Stimulated activated CD4-positive, alpha-beta T cell treated with anti-CD3 and anti-CD28 coated beads, Interleukin-4, amount 100 ng/mL, for 4 hours (primary cell): ENCODE measurements at regions not wholly inside any gene's neighbourhood (a gene's known extent, or its start where the extent isn't known, plus 50 kb on each side); places are given as distances from the start of the nearest gene placed in this dataset.
"Not testable (repeated sequence)": the region's sequence is repeated elsewhere in the genome, so short reads cannot be mapped to it uniquely, and the experiment has no call there.

Source experiments
- DNase-seq, 2 experiments: peaks; one replicate each; pipeline ENCODE4 v3.0.0-alpha.2; 2020

DNA sequence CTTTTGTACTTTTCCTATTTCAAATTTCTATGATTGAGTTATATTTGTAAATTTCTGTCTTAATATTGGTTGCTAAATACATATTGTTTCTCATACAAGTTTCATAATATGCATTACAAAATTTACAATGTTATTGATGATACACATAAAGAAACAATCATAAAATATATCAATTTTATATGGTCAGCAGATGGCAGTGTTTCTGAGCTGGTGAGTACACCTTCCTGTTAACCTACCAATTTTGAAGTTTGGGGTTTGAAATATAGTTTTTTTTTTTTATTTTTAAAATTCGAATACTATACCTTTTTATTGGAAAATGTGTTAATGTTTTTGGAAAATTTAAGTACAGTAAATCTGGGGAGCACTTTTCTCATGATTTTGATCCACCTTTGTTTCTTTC lies 1953.1 kb upstream of the ADGRL3 start:
- no peak for DNase-seq

- DNase-seq = no peak
Measured at GRCh38 chr4:59248313-59248712, 1951.8 kb upstream of the ADGRL3 start.

DNA sequence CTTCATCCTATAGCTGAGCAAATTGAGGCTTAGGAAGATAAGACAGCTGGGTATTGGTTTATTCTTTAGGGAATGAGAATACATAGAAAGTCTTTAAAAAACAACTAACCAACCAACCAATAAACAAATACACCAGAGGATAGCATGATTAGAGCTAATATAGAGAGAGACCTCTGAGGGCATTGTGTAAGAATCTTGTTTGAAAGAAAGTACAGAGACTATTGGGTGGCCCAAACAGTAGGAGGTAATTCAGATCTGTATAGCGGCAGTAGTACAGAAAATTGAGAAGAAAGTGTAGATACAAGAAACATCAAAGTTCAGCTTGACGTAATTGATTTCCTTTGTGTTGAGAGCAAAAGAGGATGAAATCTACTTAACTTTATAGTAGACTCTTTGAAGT lies 1951.0 kb upstream of the ADGRL3 start:
- no peak for DNase-seq

GRCh38 chr4:59258002-59258401 lies 1942.1 kb upstream of the ADGRL3 start:
- DNase-seq = no peak

- no peak for DNase-seq
Measured at GRCh38 chr4:59307609-59308008, 1892.5 kb upstream of the ADGRL3 start.

- no peak for DNase-seq
Measured at GRCh38 chr4:59314637-59315036, 1885.5 kb upstream of the ADGRL3 start.

DNA sequence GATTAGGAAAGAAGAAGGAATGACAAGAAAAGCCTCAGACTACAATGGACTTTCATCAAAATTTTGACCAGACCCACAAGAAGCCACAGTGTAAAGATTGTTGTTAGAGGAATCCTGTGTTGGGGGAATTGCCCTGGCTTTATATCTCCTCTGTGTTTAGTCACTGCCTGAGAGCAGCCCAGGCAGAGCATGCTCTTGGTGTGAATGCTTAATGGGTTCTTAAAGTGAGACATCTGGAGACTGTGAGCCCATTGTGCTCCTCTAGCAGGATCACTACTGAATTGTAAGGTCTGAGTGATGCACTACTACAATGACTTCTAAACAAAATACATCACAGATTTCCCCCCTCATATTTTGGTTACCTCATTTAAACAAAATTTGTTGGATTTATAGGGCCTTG lies 1860.5 kb upstream of the ADGRL3 start:
- no peak for DNase-seq

DNA sequence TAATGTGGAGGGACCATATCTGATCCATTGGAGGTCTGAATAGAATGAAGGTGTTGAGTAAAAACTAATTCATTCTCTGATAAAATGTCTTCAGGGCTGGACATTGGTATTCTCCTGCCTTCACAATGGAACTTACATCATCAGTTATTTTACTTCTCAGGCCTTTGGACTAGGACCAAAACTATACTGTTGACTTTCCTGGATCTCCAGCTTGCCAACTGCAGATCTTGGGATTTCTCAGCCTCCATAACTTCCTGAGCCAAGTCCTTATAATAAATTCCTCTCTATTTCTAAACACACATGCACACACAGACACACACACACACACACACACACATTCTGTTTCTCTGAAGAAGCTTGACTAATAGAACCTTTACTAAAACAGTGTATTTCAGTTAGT lies 1858.6 kb upstream of the ADGRL3 start:
- DNase-seq = no peak

DNA sequence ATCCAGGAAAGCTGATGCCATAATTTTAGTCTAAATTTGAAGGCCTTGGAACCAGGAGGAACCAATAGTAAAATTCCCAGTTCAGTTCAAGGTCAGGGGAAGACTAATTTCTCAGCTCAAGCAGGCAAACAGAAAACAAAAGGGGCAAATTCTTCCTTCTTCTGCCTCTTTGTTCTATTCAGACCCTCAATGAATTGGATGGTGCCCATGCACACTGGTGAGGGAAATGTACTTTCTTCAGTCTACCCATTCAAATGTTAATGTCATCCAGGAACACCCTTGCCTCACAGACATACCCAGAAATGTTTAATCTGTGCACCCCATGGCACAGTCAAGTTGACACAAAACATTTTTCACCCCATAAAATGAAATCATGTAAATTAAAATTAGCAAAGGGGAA lies 1851.2 kb upstream of the ADGRL3 start:
- DNase-seq = no peak

GRCh38 chr4:59369229-59369628 lies 1830.9 kb upstream of the ADGRL3 start:
- no peak for DNase-seq

GRCh38 chr4:59374416-59374815 lies 1825.7 kb upstream of the ADGRL3 start:
- no peak for DNase-seq

- no peak for DNase-seq
Measured at GRCh38 chr4:59380841-59381366, 1819.2 kb upstream of the ADGRL3 start.

DNA sequence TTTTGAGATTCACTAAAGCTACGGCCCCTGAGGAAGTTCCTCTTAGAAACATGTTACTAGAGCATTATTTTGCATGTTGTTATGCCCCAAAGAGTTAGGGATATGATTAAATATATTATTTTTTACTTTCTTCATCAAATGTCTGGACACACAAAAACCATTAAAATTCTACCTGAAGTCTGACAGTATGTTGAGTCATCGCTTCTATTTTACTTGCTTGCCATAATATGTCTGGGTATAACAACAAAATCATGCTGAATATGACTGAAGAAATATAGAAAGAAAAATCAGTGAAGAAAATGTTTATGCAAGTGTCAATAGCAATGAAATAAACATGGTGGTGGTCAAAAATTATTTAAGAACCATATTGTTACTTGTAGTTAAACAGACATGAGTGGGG lies 1818.5 kb upstream of the ADGRL3 start:
- no peak for DNase-seq

DNA sequence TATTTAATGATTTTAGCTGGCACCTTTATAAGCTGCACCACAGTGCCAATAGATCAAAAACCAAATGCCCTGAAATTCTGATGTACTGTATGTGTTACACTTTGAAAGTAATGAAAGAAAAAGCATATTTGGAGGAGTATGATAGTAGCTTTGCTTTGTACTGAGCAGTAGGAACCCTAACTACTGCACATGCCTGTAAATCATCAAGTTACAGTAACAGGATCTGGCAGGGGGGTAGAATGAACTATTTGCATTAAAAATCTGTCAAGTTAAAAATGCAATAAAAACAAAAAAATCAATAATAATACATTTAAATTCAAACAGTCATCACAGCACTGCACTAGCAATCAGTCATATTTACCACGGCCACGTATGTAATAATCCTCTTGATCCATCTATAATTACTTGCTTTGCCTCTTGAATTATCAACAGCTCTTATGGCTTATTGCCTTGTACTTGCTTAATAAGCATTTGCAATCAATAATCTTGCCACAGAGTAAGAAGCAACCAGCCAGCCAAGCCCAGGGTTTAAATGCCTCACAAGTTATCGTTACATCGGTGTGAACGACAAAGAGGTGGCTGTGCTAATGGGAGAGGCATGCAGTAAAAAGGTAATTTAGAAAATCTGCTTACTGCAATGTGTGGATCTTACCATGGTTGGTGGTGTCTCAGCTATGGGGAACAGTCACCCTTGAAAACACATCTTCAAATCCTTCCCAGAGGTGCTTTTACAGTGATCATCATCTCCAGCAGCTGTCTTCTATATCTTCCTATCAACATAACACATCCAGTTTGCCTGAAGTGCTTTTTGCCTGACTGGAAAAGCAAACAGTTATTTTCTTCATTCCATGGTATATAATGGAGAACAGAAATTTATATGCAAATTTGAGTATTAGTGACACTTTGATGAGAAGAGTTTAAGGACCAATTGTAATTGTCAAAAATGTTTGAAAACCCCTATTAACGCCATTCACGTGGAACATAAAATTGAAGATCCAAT lies 1812.1 kb upstream of the ADGRL3 start:
- no peak for DNase-seq

DNA sequence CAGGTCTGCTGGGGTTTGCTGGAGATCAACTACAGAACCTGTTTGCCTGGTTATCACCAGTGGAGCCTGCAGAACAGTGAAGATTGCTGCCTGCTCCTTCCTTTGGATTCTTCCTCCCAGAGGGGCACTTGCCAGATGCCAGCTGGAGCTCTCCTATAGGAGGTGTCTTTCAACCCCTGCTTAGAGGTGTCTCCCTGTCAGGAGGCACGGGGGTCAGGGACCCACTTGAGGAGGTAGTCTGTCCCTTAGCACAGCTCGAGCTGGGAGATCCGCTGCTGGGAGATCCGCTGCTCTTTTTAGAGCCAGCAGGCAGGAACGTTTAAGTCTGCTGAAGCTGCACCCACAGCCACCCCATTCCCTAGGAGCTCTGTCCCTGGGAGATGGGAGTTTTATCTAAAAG lies 1806.3 kb upstream of the ADGRL3 start:
- DNase-seq = no peak

DNA sequence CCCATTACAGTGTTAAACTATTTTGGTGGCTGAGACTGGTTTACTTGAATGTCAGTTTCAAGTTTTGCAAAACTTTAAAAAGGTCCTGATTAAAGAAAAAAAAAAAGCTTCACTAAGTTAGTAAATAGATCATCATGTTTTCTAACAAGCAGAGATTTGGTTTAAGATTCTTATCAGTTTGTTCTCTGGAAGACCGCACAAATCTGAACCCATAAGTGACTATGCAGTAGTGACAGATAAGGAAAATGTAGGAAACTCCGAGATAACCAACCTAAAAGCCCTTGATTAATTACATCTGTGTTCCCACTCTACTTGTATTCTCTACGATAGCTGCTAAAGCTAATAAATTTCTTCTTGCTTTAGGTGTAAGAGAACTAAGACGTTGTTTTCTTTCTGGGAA lies 1799.8 kb upstream of the ADGRL3 start:
- DNase-seq = no peak

DNA sequence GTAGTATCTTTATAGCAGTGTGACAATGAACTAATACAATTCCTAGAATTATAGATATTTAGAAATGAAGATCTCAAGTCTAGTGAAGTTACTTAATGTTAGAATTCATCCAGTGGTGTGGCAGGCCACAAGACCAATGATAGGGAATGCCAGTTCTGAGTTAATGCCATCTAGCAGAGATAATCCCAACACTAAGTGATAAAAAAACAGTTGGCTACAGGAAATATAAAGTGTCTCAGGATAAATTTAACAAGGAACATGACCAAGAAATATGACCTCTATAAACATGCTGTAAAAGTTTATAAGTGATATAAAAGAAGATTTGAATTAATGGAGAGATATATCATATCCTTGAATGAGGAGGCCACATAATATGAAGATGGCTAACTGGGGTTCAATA lies 1790.5 kb upstream of the ADGRL3 start:
- no peak for DNase-seq

GRCh38 chr4:59412739-59413138 lies 1787.4 kb upstream of the ADGRL3 start:
- no peak for DNase-seq

GRCh38 chr4:59455751-59456150 lies 1744.4 kb upstream of the ADGRL3 start:
- DNase-seq = no peak

GRCh38 chr4:59457576-59457975 lies 1742.5 kb upstream of the ADGRL3 start:
- DNase-seq = no peak

- no peak for DNase-seq
Measured at GRCh38 chr4:59484944-59485343, 1715.2 kb upstream of the ADGRL3 start.

DNA sequence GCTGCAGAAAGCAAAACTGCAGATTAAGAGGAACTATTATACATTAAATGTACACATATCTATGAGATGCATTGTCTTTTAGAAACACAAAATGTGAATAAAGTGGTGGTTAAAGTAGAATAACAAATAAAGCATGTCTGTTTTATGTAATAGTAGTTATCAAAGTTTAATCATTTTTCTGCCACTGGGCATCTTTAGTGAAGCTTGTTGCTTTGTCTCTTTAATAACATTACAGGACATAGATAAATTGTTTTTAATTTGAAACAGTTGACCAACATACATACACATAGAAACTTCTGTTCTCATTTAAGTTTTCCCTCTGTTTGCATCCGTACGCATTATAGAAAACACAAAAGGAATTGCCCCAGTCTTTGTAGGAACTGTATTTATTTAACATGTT lies 1700.0 kb upstream of the ADGRL3 start:
- no peak for DNase-seq

GRCh38 chr4:59503731-59504130 lies 1696.4 kb upstream of the ADGRL3 start:
- DNase-seq = no peak

- DNase-seq = not testable (repeated sequence)
Measured at GRCh38 chr4:59511809-59512208, 1688.3 kb upstream of the ADGRL3 start.

DNA sequence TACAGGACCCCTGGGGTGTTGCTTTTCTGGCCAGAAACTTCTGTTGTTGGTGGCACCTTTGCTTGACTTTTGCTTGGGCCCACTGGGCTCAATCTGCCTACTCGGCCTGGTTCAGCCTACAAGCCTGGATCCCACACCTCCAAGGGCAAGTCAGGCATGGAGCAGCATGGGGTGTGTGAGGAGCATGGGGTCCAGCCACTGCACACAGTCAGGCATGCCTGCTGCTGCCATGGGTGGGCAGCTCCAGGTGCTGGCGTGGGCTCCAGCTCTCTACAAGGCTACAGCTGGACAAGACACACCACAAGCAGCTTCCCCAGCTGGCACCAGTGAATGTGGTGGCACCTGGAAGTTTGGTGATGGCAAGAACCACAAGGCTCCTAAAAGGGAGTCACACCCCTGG lies 1683.1 kb upstream of the ADGRL3 start:
- DNase-seq = no peak
